H1 (cell line): ENCODE measurements at regions not wholly inside any gene's neighbourhood (a gene's known extent, or its start where the extent isn't known, plus 50 kb on each side); places are given as distances from the start of the nearest gene placed in this dataset.

Source experiments
- EP300 ChIP-seq, 2 experiments: IDR thresholded peaks; 1 replicate in 1 of 2; 2 replicates in 1 of 2; pipeline ENCODE4 v1.6.1; 2011 to 2012; ENCODE audit warnings: low read depth in 2 of 2, low read length in 2 of 2, mild to moderate bottlenecking in 2 of 2, borderline replicate concordance in 1 of 2, inconsistent platforms in 1 of 2, moderate library complexity in 1 of 2
- TAF1 ChIP-seq: IDR thresholded peaks from 2 replicates; pipeline ENCODE4 v1.6.1; 2011; ENCODE audit warnings: mild to moderate bottlenecking, low read depth, low read length
- TF ChIP-seq, protein P1 (sequence below), 3 experiments: IDR thresholded peaks; 1 replicate in 2 of 3; 2 replicates in 1 of 3; pipeline versions ENCODE4 v1.5.1 to v1.6.1; 2011; ENCODE audit warnings: low read length in 3 of 3, mild to moderate bottlenecking in 3 of 3, inconsistent platforms in 2 of 3, low read depth in 1 of 3, moderate library complexity in 1 of 3; ENCODE audit not compliant: insufficient read depth in 1 of 3; ENCODE audit errors: control extremely low read depth in 1 of 3

- TF ChIP-seq TAF1 = no peak
- TF ChIP-seq, protein P1, sequence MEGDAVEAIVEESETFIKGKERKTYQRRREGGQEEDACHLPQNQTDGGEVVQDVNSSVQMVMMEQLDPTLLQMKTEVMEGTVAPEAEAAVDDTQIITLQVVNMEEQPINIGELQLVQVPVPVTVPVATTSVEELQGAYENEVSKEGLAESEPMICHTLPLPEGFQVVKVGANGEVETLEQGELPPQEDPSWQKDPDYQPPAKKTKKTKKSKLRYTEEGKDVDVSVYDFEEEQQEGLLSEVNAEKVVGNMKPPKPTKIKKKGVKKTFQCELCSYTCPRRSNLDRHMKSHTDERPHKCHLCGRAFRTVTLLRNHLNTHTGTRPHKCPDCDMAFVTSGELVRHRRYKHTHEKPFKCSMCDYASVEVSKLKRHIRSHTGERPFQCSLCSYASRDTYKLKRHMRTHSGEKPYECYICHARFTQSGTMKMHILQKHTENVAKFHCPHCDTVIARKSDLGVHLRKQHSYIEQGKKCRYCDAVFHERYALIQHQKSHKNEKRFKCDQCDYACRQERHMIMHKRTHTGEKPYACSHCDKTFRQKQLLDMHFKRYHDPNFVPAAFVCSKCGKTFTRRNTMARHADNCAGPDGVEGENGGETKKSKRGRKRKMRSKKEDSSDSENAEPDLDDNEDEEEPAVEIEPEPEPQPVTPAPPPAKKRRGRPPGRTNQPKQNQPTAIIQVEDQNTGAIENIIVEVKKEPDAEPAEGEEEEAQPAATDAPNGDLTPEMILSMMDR (IDR thresholded peaks at IDR 0.05; ENCODE audit: control extremely low read depth in 1 of 3, insufficient read depth in 1 of 3, low read depth in 1 of 3, low read length in 3 of 3) = no peak
- TF ChIP-seq EP300 (IDR thresholded peaks at IDR 0.05; ENCODE audit: borderline replicate concordance in 1 of 2, low read depth in 2 of 2, low read length in 2 of 2) = no peak
These were observed 67.4 kb upstream of the LOC128125822 start for GRCh38 chr6:63504777-63505384.
